HG03575 (cell line): ENCODE measurements at regions not wholly inside any gene's neighbourhood (a gene's known extent, or its start where the extent isn't known, plus 50 kb on each side); places are given as distances from the start of the nearest gene placed in this dataset.

ENCODE experiments used
- ATAC-seq: cut with Tn5 transposase; IDR thresholded peaks from one replicate; pipeline ENCODE4 v1.9.1; 2021; ENCODE audit not compliant: unreplicated experiment, insufficient number of reproducible peaks, low FRiP score; ENCODE audit errors: extremely low read depth

DNA sequence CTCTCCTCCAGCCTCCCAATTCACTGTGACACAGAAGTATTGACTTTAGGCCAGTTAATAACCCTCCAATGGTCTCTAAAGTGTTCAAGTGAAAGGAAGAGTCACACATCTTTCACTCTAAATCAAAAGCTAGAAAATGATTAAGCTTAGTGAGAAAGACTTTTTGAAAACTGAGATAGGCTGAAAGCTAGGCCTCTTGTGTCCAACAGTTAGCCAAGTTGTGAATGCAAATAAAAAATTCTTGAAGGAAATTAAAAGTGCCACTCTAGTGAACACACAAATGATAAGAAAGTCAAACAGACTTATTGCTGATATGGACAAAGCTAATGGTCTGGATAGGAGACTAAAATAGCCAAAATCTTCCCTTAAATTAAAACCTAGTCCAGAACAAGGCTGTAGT, 687.2 kb downstream of the TRIML1 start:
- no peak for ATAC-seq

DNA sequence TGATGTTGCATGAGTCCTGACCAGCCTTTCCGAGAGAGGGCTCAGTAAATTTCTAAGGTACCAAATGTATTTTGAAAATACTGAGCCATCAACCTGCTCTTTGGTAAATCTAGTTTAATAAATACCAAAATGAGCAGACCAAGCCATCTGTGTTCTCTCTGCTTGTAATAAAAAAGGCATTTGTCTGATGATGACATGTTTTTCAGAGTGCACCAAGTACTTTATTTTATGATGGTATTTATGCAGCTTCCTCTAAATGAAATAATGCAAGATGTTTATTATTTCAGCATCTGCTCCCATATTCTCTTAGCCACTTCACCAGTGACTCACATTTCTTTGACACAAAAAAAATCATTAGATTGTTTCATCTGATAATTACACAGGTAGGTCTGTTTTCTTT, 700.5 kb downstream of the TRIML1 start:
- ATAC-seq = no peak

DNA sequence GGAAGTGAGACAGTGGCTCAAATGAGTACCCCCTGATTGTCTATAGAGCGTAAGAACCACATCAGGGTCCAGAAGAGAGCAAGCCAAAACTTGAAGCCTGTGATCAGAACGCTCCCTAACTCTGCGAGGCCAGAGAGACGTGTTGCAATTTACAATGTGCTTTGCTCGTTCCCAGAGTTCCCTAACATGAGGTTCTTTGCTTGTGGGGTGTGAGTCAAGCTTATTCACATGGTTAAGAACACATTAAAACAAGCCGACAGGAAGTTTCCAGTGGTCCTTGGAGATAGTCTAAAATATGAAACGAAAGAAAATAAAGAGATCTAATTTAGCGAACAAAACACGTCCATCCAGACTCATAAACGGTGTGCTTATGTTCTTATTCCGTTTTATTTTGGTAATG, 702.3 kb downstream of the TRIML1 start:
- ATAC-seq = no peak

DNA sequence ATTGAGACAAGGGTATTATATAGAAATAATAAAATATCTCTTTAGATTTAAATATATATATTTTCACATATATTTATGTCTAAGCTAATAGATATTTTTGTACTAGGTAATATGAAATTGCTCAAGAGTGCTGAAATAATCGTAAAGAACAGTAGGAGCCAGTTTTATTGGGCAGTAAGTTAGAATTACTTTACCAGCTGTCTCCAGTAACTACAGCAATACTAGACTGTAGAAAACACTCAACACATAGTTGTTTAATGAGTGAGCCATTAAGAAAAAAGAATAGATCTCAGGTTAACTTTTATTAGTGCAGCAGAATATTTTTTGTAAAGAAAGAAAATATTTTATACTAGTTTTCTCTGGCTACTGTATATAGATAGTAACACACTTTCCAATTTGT, 715.2 kb downstream of the TRIML1 start:
- no peak for ATAC-seq

DNA sequence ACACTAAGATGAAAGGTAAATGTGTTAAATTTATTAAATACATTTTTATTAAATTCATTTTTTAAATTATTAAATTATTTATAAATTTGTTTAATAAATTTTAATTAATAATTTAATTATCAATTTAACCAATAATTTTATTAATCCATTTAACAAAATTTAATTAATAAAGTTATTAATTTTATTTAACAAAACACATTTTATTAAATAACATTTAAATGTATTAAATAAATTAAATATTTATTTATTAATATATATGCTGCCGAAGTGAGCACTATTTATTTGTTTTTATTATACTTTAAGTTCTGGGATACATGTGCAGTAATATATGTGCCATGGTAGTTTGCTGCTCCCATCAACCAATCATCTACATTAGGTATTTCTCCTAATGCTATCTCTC, 719.5 kb downstream of the TRIML1 start:
- ATAC-seq = no peak

DNA sequence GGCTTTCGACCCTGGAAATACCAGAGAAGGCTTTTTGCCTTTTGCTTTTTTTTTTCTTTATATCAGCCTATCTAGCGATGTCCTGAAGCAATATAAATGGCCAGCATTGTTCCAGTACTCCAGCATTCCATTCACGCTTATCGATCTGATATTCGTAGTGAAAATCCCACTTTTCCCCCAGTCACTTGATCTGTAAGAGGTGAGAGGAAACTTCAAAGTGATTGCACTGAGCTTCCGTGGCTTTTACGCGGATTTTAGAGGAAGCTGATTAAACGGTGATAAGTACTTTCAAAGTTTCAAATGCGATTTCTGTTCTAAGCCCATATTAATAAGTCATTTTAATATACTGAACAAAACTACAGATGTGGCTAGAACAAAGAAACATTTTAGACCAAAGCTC, 725.5 kb downstream of the TRIML1 start:
- no peak for ATAC-seq

DNA sequence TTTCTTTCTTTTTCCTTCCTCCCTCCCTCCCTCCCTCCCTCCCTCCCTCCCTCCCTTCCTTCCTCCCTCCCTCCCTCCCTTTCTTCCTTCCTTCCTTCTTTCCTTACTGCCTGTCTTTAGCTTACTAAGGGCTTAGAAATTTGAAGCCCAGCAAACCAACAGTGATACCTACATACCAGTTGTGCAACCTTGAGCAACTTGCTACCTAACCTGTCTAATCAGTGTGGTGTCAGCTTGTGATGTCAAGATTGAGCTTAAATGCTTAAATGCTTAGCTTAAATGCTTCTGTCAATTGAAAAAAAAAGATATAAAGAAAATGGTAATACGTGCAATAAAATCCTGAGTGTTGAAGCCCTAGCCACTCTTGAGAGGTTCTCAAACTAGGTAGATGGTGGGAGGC, 728.6 kb downstream of the TRIML1 start:
- no peak for ATAC-seq

DNA sequence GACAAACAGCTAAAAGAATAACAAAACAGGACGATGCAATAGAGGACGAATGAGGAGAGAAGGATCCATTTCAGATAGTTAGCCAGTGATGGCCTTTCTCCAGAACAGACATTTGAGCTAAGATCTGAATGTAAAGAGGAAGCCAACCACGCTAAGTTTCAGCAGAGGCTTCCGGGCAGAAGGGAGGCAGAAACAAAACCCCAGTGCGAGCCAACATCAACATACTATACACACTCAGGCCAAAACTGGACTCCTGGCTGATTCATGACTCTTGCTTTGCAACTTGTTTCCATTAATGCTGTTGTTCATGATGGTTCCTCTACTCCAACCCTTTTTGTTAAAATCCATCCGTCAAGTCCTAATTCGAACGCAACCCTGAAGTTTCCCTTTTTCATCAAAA, 730.3 kb downstream of the TRIML1 start:
- no peak for ATAC-seq

DNA sequence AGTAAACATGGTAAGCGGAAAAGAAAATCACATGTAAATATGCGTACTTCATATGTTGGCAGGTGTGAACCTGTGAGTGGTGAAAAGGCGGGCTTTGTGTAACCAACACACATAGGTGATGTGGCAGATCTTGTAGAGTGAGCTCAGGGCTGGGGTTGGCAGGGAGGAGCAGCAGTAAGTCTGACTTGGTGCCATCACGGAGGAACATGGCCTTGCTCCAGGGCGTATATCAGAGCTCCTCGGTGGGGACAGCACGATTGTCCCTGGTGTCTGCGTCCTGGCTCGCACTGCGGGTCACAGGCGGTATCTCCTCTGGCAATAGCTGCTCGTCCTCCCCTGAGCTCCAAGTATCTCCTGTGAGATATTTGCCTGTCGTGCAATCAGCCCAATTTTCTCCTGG, 733.6 kb downstream of the TRIML1 start:
- ATAC-seq = no peak

DNA sequence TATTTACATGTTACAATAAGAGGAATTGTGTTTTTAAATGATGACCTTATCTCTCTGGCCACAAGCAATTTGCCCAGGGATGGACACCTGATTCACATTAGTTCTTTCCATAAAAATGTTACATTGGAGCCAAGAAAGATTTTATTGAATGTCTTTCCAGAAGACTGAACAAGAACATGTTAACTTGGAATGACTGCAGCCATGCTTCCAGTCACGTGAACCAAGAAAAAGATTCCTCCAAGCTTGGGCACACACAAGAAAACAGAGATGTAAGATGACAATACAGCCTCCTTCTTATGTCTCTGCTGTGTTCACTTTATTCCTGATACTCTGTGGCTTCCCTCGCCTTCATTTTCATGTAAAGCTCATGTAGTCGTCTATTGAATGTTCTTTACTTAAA, 737.6 kb downstream of the TRIML1 start:
- ATAC-seq = no peak

DNA sequence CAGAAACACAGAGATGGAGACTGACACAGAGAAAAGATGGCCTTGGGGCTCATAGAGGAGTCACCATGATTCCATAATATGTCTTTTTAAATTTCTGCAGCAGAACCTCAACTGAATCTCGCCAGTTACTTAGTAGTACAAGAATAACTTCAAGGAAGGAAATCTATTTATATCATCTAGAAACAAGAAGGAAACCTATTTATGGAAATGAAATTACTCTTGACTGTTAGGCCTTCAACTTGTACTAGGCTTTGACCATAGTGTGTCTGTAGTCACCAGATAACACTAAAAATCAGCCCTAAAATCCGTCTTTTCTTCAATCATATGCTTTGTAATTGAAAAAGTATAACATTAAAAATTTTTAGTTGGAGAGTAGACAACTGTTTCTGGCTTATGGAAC, 740.4 kb downstream of the TRIML1 start:
- no peak for ATAC-seq

DNA sequence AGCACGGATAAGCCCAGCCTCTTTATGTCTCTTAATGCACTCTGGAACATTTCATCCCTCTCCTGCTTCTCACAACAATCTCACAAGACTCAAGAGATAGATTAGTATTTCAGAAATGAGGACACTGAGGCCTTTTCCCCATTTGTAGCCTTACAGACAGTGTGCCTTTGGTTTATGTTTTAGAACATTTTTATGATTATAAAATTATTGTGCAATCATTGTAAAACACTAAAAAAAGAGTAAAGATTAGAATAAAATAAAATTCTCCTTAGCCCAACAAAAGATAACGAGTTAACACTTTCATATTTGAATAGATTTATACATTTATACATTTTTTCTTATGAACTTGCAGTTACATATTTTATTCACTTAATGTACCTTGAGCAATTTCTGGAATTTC, 748.7 kb downstream of the TRIML1 start:
- ATAC-seq = no peak

DNA sequence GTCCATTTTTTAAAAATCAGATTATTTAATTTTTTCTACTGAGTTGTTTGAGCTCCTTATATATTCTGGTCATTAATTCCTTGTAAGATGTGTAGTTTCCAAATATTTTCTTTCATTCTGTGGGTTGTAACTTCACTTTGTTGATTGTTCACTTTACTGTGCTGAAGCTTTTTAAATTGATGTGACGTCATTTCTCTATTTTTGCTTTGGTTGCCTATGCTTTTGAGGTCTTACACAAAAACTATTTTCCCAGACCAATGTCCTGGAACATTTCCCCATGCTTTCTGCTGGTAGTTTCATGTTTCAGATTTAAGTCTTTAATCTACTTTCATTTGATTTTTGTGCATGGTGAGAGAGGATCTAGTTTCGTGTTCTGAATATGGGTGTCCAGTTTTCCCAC, 753.6 kb downstream of the TRIML1 start:
- ATAC-seq = no peak

DNA sequence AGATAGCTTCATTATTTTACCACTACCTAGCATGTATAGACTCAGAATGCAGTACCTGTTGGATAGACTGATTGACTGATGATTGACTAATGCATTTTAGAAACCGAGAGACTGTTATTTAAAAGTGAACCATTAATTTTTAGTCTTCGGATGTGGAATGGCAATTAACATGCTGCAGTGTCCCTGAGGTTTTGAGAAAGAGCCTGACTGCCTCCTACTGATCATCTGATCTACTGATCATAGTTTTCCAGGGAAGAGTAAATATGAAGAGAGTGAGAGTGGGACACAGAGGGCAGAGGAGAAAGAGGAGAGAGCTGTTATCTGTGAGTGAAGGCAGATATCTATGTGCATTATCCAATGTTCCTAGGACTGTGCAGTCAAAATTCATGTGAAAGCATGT, 764.7 kb downstream of the TRIML1 start:
- ATAC-seq = no peak

DNA sequence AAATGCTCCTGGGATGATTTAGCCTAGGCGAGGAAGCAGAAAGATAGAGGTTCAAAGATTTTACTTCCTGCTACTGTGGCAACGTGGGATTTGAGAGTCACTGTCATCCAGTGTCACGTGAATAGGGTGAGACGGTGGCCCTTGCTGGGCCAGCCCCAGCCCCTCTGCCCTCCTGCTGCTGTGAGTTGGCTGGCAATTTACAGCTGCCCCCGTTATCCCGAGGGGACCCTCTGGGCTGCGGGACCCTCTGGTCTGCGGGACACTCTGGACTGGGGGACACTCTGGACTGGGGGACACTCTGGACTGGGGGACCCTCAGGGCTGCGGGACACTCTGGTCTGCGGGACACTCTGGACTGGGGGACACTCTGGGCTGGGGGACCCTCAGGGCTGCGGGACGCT, 765.4 kb downstream of the TRIML1 start:
- no peak for ATAC-seq

DNA sequence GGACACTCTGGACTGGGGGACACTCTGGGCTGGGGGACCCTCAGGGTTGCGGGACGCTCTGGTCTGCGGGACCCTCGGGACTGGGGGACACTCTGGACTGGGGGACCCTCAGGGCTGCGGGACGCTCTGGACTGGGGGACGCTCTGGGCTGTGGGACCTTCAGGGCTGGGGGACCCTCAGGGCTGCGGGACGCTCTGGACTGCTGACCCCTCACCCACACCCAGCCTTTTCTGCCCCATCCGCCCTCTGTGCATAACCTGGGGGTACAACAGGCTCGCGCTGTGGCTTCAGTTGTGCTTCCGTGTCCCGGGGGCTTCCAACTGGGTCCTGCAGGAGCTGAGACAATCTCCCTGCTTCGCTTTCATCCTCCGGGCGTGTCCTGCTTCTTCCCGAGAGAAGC, 766.0 kb downstream of the TRIML1 start:
- ATAC-seq = no peak

DNA sequence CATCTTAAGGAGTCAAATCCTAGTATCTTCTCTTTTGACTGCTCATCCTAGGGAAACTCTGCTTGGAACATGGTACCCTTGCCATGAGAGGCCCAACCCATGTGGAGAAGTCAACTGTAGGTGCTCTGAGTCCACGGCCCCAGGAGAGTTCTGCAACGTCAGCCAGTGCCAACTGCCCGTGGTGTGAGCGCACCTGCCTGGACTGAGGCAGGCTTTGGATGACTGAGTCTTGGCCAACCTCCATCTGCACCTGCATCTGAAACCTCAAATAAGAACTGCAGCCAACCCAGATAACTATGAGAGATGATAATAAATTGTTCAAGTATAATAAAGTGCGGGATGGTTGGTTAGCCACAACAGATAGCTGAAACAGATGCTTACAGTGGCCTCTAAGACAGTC, 772.0 kb downstream of the TRIML1 start:
- ATAC-seq = no peak

DNA sequence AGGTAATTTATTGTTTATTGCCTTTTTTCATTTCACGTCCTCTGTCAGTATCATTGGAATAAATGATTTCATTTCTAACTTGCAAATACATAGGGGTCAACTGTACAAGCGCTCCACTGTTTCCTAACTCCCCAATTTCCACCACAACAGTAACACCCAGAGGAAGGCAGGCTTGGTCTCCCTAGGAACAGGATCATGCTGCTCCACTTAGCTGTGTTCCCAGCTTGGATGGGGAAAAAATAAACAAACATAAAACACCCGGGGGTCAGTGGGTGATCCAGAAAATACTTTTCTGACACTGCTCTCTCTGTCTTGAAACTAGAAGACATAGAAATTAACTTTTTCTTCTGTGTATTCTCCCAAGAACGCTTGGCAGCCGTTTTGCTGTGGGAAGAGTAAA, 772.5 kb downstream of the TRIML1 start:
- ATAC-seq = no peak

DNA sequence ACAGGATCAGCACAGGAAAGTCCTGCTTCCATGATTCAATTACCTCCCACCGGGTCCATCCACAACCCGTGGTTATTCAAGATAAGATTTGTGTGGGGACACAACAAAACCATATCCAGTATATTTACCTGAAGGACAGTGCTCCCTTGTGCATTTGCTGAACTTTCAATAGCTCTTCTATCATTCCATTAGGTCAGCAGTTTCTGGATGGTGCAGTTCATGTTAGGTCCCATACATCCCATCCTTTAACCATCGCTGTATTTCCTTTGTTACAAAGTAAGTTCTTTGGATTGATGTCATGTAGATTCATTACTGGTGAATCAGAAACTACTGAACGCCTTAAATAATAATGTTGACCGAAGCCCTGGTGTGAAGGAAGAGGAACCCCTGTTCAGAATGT, 775.9 kb downstream of the TRIML1 start:
- ATAC-seq = no peak

DNA sequence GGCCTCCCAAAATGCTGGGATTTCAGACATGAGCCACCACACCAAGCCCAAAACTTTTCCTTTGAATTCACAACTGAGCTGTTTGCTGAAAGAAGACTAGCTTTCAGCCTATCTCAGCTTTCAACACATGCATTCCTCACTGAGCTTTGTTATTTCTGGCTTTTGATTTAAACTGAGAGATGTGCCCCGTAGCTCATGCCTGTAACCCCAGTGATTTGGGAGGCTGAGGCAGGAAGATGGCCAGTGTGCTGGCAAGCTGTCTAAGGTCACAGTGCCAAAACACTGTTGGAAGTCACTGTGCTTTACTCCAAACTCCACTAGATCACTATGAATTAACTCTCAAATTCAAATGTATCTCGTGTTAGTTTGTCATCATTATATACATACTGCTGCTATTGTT, 779.5 kb downstream of the TRIML1 start:
- ATAC-seq = no peak

DNA sequence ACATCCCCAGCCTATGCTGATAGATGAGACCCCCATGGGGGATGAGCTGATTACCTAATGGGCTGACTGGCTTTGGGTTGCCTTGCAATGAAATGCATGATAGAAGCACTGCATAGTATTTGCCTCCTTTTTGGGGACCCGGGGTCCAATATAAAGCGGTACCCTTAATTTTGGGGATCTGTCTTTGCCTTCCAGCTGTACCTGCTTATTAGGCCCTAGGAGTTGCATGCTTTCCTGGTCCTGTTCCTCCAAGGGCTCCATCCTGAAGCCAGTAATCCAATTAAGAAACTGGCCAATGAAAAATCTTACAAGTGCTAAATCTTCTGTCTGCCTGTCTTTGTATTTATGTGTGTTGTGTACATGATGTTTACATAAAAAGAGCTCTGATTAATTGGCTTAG, 791.6 kb downstream of the TRIML1 start:
- no peak for ATAC-seq

DNA sequence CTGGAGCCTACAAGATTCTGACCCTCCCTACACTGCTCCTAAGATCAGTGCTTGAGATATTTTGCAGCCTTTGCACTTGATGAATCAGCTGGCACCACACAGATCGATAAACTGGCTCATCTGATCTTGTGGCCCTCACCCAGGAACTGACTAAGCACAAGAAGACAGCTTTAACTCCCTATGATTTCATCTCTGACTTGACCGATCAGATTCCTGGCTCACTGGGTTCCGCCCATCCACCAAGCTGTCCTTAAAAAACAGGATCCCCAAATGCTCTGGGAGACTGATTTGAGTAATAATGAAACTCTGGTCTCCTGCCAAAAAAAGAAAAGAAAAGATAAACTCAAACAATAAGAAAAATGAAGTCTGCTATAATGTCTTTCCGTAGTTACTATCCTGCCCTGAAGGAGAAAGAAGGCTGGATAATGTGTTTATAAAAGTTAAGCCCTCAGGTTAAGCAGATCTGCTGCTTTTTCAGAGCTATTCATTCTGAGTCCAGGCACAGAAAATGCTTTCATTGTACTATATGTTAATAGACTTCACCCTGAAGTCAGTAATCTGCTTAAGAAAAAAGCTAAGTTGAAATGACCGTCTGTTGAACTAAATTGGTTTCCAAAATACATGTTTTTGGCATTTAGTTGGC, 795.2 kb downstream of the TRIML1 start:
- ATAC-seq = no peak
